GM23338 (cell line): ENCODE measurements at regions not wholly inside any gene's neighbourhood (a gene's known extent, or its start where the extent isn't known, plus 50 kb on each side); places are given as distances from the start of the nearest gene placed in this dataset.
A peak's percentile ranks its signal among the peaks of the same experiment; 100 is the strongest.

ENCODE experiments used
- ATAC-seq: fragments of 200-7000 bp; cut with Tn5 transposase; 3 replicates; pipeline ENCODE4 v1.9.1; 2020
- DNase-seq: peaks from one replicate; pipeline ENCODE4 v3.0.0-alpha.2; 2015; ENCODE audit warnings: low spot score
- H2AFZ ChIP-seq: fragments of 200-600 bp; sonication (generic); 2 replicates; pipeline ENCODE4 v1.8.0; 2016; ENCODE audit warnings: antibody characterized with exemption, mild to moderate bottlenecking, moderate library complexity
- H3F3A ChIP-seq: fragments of 200-600 bp; sonication (generic); replicated peaks from 2 replicates; pipeline ENCODE4 v1.8.0; 2017; ENCODE audit warnings: antibody characterized with exemption, mixed run types, low read depth
- H3K27ac ChIP-seq: fragments of 200-600 bp; sonication (generic); 2 replicates; pipeline ENCODE4 v1.6.1; 2016; ENCODE audit warnings: low read depth
- H3K27me3 ChIP-seq: fragments of 200-600 bp; sonication (generic); 2 replicates; pipeline ENCODE4 v1.8.0; 2016; ENCODE audit warnings: mild to moderate bottlenecking, mixed run types, moderate library complexity; ENCODE audit not compliant: insufficient read depth
- H3K36me3 ChIP-seq: fragments of 200-600 bp; sonication (generic); 2 replicates; pipeline ENCODE4 v1.8.0; 2016; ENCODE audit warnings: mild to moderate bottlenecking; ENCODE audit not compliant: insufficient read depth
- H3K4me1 ChIP-seq: fragments of 200-600 bp; sonication (generic); 2 replicates; pipeline ENCODE4 v1.8.0; 2016; ENCODE audit warnings: mild to moderate bottlenecking, moderate library complexity; ENCODE audit not compliant: insufficient read depth
- H3K4me2 ChIP-seq: fragments of 200-600 bp; sonication (generic); 2 replicates; pipeline ENCODE4 v1.7.1; 2017; ENCODE audit warnings: mixed run types
- H3K4me3 ChIP-seq: fragments of 200-600 bp; sonication (generic); 2 replicates; pipeline ENCODE4 v1.6.1; 2016; ENCODE audit warnings: mixed run types
- H3K79me2 ChIP-seq: fragments of 200-600 bp; sonication (generic); replicated peaks from 2 replicates; pipeline ENCODE4 v1.8.0; 2017; ENCODE audit warnings: mild to moderate bottlenecking; ENCODE audit not compliant: insufficient read depth
- H3K9me2 ChIP-seq: fragments of 200-600 bp; sonication (generic); 2 replicates; pipeline ENCODE4 v1.8.0; 2017; ENCODE audit not compliant: insufficient read depth
- H4K20me1 ChIP-seq: fragments of 200-600 bp; sonication (generic); replicated peaks from 2 replicates; pipeline ENCODE4 v1.8.0; 2017; ENCODE audit warnings: mild to moderate bottlenecking; ENCODE audit not compliant: insufficient read depth
- H3K27ac Mint-ChIP-seq: 2 replicates; pipeline ENCODE4 v1.8.0; 2020; ENCODE audit warnings: inconsistent platforms, mild to moderate bottlenecking, moderate library complexity, mixed read lengths
- H3K27me3 Mint-ChIP-seq: 3 replicates; pipeline ENCODE4 v1.8.0; 2022; ENCODE audit warnings: low read depth, mild to moderate bottlenecking, moderate library complexity, mixed read lengths, inconsistent platforms; ENCODE audit not compliant: insufficient read depth, poor library complexity
- H3K36me3 Mint-ChIP-seq: 3 replicates; pipeline ENCODE4 v1.8.0; 2021; ENCODE audit warnings: low read depth, mild to moderate bottlenecking, inconsistent platforms, moderate library complexity, mixed read lengths
- H3K4me1 Mint-ChIP-seq: 3 replicates; pipeline ENCODE4 v1.8.0; 2020; ENCODE audit warnings: mild to moderate bottlenecking, inconsistent platforms, mixed read lengths
- H3K4me3 Mint-ChIP-seq: 3 replicates; pipeline ENCODE4 v1.8.0; 2021; ENCODE audit warnings: moderate library complexity, mild to moderate bottlenecking, inconsistent platforms, mixed read lengths
- H3K9me3 Mint-ChIP-seq: 3 replicates; pipeline ENCODE4 v1.8.0; 2020; ENCODE audit warnings: moderate library complexity, mild to moderate bottlenecking, inconsistent platforms, mixed read lengths
- CREB1 ChIP-seq: fragments of 250-450 bp; sonication (Bioruptor Pico); IDR thresholded peaks from 2 replicates; pipeline ENCODE4 v1.5.0; 2020; ENCODE audit warnings: low read depth, mild to moderate bottlenecking, moderate library complexity
- ETS1 ChIP-seq: IDR thresholded peaks from 2 replicates; pipeline ENCODE4 v1.6.1; 2016; ENCODE audit warnings: antibody characterized with exemption
- EZH2 ChIP-seq: fragments of 200-600 bp; sonication (generic); IDR thresholded peaks from one replicate; pipeline ENCODE4 v1.8.0; 2017; ENCODE audit warnings: antibody characterized with exemption, mild to moderate bottlenecking, low read depth; ENCODE audit not compliant: unreplicated experiment
- EZH2phosphoT487 ChIP-seq: fragments of 200-600 bp; sonication (generic); IDR thresholded peaks from one replicate; pipeline ENCODE4 v1.8.1; 2018; ENCODE audit warnings: antibody characterized with exemption; ENCODE audit not compliant: unreplicated experiment
- JUNB ChIP-seq: IDR thresholded peaks from one replicate; pipeline ENCODE4 v1.6.1; 2016; ENCODE audit warnings: antibody characterized with exemption; ENCODE audit not compliant: unreplicated experiment
- NANOG ChIP-seq: IDR thresholded peaks from 2 replicates; pipeline ENCODE4 v1.6.1; 2016; ENCODE audit warnings: antibody characterized with exemption, borderline replicate concordance
- POLR2AphosphoS5 ChIP-seq: IDR thresholded peaks from 2 replicates; pipeline ENCODE4 v1.6.1; 2016; ENCODE audit warnings: antibody characterized with exemption, low read depth
- REST ChIP-seq: IDR thresholded peaks from one replicate; pipeline ENCODE4 v1.6.1; 2018; ENCODE audit warnings: antibody characterized with exemption; ENCODE audit not compliant: unreplicated experiment
- STAT1 ChIP-seq: IDR thresholded peaks from one replicate; pipeline ENCODE4 v1.6.1; 2016; ENCODE audit warnings: antibody characterized with exemption; ENCODE audit not compliant: unreplicated experiment
- ZNF114 ChIP-seq: fragments of 250-450 bp; sonication (Bioruptor Pico); IDR thresholded peaks from 2 replicates; pipeline ENCODE4 v1.5.0; 2020; ENCODE audit warnings: mild to moderate bottlenecking, moderate library complexity
- ZNF331 ChIP-seq: fragments of 250-450 bp; sonication (Bioruptor Pico); IDR thresholded peaks from 2 replicates; pipeline ENCODE4 v1.5.0; 2020; ENCODE audit warnings: low read depth, mild to moderate bottlenecking, moderate library complexity
- TF ChIP-seq, protein P1 (sequence below): fragments of 250-450 bp; sonication (Bioruptor Pico); IDR thresholded peaks from 2 replicates; pipeline ENCODE4 v1.5.0; 2020; ENCODE audit warnings: mild to moderate bottlenecking, moderate library complexity
- TF ChIP-seq, protein P2 (sequence below), 2 experiments: fragments of 200-600 bp in 1 of 2; sonication (generic) in 1 of 2; conservative IDR thresholded peaks; 2 replicates each; pipeline versions ENCODE4 v1.5.1 to v1.6.1; 2016 to 2017; ENCODE audit warnings: antibody characterized with exemption in 2 of 2, low read depth in 2 of 2, mild to moderate bottlenecking in 2 of 2, moderate library complexity in 1 of 2

DNA sequence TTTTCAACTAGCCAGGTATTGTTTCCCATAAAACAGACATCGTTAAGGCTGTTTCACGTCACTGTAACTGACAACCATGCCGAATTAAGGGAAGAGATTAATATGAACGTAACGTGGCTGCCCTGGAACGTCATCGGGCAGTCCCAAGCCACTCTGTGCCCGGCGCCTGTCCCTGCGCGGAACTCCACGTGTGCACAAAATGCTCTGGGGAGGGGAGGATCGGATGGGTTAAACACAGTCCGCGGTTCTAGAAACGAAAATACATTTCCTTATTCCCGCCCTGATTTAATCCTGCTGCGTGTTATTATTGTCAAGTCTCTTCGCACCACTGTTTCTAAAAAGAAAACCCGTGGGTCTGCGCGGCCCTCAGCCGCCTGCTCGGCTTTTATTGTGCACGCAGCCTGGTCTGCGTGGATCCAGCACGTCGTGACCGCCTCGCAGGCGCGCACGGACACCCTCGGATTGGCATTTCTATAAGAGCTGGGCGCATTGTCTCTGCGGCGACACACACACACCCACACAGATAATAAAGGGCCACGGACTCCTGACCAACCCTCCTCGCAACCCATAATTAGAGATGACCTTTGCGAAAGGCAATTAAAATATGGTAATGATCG is 69.6 kb upstream of the BCOR start:
- H2AFZ ChIP-seq, result no peak overlapping the region
- peak overlapping the region; percentile 66; the same call in 1 of the 2 replicates for H3K27ac ChIP-seq
- Mint-ChIP-seq H3K36me3 (peaks cover 5% of the 10 kb centered on the region; the same call in 1 of the 3 replicates), H3K27me3 (peaks cover 44% of the 10 kb centered on the region), H3K27ac (peak overlapping the region; percentile 88; the same call in 1 of the 2 replicates), H3K9me3 (no peaks in the 10 kb centered on the region; the same call in 1 of the 3 replicates), H3K4me1 (peaks cover 46% of the 10 kb centered on the region), H3K4me3 (peak overlapping the region; percentile 69)
- peaks cover 42% of the 10 kb centered on the region for H3K4me1 ChIP-seq
- H3K9me2 ChIP-seq, result no peaks in the 10 kb centered on the region
- peak overlapping the region; percentile 56 for H3K4me3 ChIP-seq
- peaks cover 16% of the 10 kb centered on the region for H3K79me2 ChIP-seq
- H3F3A ChIP-seq, result 0 out of 2 replicates have a peak, but pooled peaks cover 3% of the 10 kb centered on the region
- no peak for TF ChIP-seq NANOG
- no peak for TF ChIP-seq STAT1
- TF ChIP-seq ZNF331 (CRISPR knock-in tag), result no peak
- TF ChIP-seq ZNF114 (CRISPR knock-in tag), result no peak
- TF ChIP-seq CREB1 (CRISPR knock-in tag), result no peak
- TF ChIP-seq EZH2phosphoT487, result no peak
- TF ChIP-seq POLR2AphosphoS5, result no peak
- TF ChIP-seq, protein P1, sequence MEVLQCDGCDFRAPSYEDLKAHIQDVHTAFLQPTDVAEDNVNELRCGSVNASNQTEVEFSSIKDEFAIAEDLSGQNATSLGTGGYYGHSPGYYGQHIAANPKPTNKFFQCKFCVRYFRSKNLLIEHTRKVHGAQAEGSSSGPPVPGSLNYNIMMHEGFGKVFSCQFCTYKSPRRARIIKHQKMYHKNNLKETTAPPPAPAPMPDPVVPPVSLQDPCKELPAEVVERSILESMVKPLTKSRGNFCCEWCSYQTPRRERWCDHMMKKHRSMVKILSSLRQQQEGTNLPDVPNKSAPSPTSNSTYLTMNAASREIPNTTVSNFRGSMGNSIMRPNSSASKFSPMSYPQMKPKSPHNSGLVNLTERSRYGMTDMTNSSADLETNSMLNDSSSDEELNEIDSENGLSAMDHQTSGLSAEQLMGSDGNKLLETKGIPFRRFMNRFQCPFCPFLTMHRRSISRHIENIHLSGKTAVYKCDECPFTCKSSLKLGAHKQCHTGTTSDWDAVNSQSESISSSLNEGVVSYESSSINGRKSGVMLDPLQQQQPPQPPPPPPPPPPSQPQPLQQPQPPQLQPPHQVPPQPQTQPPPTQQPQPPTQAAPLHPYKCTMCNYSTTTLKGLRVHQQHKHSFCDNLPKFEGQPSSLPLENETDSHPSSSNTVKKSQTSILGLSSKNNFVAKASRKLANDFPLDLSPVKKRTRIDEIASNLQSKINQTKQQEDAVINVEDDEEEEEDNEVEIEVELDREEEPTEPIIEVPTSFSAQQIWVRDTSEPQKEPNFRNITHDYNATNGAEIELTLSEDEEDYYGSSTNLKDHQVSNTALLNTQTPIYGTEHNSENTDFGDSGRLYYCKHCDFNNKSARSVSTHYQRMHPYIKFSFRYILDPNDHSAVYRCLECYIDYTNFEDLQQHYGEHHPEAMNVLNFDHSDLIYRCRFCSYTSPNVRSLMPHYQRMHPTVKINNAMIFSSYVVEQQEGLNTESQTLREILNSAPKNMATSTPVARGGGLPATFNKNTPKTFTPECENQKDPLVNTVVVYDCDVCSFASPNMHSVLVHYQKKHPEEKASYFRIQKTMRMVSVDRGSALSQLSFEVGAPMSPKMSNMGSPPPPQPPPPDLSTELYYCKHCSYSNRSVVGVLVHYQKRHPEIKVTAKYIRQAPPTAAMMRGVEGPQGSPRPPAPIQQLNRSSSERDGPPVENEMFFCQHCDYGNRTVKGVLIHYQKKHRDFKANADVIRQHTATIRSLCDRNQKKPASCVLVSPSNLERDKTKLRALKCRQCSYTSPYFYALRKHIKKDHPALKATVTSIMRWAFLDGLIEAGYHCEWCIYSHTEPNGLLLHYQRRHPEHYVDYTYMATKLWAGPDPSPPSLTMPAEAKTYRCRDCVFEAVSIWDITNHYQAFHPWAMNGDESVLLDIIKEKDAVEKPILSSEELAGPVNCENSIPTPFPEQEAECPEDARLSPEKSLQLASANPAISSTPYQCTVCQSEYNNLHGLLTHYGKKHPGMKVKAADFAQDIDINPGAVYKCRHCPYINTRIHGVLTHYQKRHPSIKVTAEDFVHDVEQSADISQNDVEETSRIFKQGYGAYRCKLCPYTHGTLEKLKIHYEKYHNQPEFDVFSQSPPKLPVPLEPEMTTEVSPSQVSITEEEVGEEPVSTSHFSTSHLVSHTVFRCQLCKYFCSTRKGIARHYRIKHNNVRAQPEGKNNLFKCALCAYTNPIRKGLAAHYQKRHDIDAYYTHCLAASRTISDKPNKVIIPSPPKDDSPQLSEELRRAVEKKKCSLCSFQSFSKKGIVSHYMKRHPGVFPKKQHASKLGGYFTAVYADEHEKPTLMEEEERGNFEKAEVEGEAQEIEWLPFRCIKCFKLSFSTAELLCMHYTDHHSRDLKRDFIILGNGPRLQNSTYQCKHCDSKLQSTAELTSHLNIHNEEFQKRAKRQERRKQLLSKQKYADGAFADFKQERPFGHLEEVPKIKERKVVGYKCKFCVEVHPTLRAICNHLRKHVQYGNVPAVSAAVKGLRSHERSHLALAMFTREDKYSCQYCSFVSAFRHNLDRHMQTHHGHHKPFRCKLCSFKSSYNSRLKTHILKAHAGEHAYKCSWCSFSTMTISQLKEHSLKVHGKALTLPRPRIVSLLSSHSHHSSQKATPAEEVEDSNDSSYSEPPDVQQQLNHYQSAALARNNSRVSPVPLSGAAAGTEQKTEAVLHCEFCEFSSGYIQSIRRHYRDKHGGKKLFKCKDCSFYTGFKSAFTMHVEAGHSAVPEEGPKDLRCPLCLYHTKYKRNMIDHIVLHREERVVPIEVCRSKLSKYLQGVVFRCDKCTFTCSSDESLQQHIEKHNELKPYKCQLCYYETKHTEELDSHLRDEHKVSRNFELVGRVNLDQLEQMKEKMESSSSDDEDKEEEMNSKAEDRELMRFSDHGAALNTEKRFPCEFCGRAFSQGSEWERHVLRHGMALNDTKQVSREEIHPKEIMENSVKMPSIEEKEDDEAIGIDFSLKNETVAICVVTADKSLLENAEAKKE (CRISPR knock-in tag), result no peak
- no peak for TF ChIP-seq EZH2
- TF ChIP-seq REST, result no peak
- no peak for TF ChIP-seq ETS1
- TF ChIP-seq, protein P2, sequence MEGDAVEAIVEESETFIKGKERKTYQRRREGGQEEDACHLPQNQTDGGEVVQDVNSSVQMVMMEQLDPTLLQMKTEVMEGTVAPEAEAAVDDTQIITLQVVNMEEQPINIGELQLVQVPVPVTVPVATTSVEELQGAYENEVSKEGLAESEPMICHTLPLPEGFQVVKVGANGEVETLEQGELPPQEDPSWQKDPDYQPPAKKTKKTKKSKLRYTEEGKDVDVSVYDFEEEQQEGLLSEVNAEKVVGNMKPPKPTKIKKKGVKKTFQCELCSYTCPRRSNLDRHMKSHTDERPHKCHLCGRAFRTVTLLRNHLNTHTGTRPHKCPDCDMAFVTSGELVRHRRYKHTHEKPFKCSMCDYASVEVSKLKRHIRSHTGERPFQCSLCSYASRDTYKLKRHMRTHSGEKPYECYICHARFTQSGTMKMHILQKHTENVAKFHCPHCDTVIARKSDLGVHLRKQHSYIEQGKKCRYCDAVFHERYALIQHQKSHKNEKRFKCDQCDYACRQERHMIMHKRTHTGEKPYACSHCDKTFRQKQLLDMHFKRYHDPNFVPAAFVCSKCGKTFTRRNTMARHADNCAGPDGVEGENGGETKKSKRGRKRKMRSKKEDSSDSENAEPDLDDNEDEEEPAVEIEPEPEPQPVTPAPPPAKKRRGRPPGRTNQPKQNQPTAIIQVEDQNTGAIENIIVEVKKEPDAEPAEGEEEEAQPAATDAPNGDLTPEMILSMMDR (conservative IDR thresholded peaks at IDR 0.05; ENCODE audit: low read depth in 2 of 2), result no peak
- TF ChIP-seq JUNB, result no peak
- ATAC-seq (no peak), DNase-seq (no peak)
- H3K4me2 ChIP-seq, result peak overlapping the region; percentile 83
- no peaks in the 10 kb centered on the region for H4K20me1 ChIP-seq
- H3K36me3 ChIP-seq, result no peaks in the 10 kb centered on the region
- H3K27me3 ChIP-seq, result peaks cover 17% of the 10 kb centered on the region; the same call in 1 of the 2 replicates
